OCI-LY1 (cell line): ENCODE measurements at regions not wholly inside any gene's neighbourhood (a gene's known extent, or its start where the extent isn't known, plus 50 kb on each side); places are given as distances from the start of the nearest gene placed in this dataset.

Experiments used
- H2AFZ ChIP-seq: fragments of 200-600 bp; sonication (generic), shearing (Covaris generic); 2 replicates; pipeline ENCODE4 v1.6.0; 2014; ENCODE audit warnings: antibody characterized with exemption, mild to moderate bottlenecking, low read length
- H3F3A ChIP-seq: fragments of 200-600 bp; sonication (generic), shearing (Covaris generic); 2 replicates; pipeline ENCODE4 v1.6.0; 2014; ENCODE audit warnings: mild to moderate bottlenecking, antibody characterized with exemption, low read length, moderate library complexity; ENCODE audit not compliant: insufficient read depth
- H3K27ac ChIP-seq: fragments of 200-600 bp; sonication (generic); 2 replicates; pipeline ENCODE4 v1.5.1; 2014; ENCODE audit warnings: low read length, mixed run types, mild to moderate bottlenecking, low read depth; ENCODE audit not compliant: poor library complexity, severe bottlenecking
- H3K27me3 ChIP-seq: fragments of 200-600 bp; sonication (generic); 2 replicates; pipeline ENCODE4 v1.6.0; 2014; ENCODE audit warnings: antibody characterized with exemption, mild to moderate bottlenecking, low read length, moderate library complexity; ENCODE audit not compliant: insufficient read depth
- H3K36me3 ChIP-seq: fragments of 200-600 bp; sonication (generic); 2 replicates; pipeline ENCODE4 v1.6.1; 2014; ENCODE audit warnings: mild to moderate bottlenecking, antibody characterized with exemption, low read length, moderate library complexity, mixed read lengths; ENCODE audit not compliant: insufficient read depth
- H3K4me1 ChIP-seq: fragments of 200-600 bp; sonication (generic); 2 replicates; pipeline ENCODE4 v1.5.1; 2014; ENCODE audit warnings: mild to moderate bottlenecking, low read length, moderate library complexity; ENCODE audit not compliant: insufficient read depth, severe bottlenecking
- H3K4me2 ChIP-seq: fragments of 200-600 bp; sonication (generic), shearing (Covaris generic); 2 replicates; pipeline ENCODE4 v1.6.1; 2014; ENCODE audit warnings: low read length
- H3K4me3 ChIP-seq: fragments of 200-600 bp; sonication (generic); 2 replicates; pipeline ENCODE4 v1.5.1; 2014; ENCODE audit warnings: low read length, low read depth, mild to moderate bottlenecking, mixed read lengths; ENCODE audit not compliant: poor library complexity, severe bottlenecking
- H3K79me2 ChIP-seq: fragments of 200-600 bp; shearing (Covaris generic); 2 replicates; pipeline ENCODE4 v1.6.1; 2016; ENCODE audit warnings: mixed run types, low read length, mixed read lengths; ENCODE audit not compliant: insufficient read depth
- H3K9ac ChIP-seq: fragments of 200-600 bp; sonication (generic), shearing (Covaris generic); 2 replicates; pipeline ENCODE4 v1.6.1; 2014; ENCODE audit warnings: mild to moderate bottlenecking, low read length, mixed read lengths
- H3K9me2 ChIP-seq: fragments of 200-600 bp; sonication (generic), shearing (Covaris generic); 2 replicates; pipeline ENCODE4 v1.6.1; 2014; ENCODE audit warnings: low read depth, mild to moderate bottlenecking, low read length, mixed read lengths
- H3K9me3 ChIP-seq: fragments of 200-600 bp; shearing (Covaris generic); 2 replicates; pipeline ENCODE4 v1.6.1; 2014; ENCODE audit warnings: low read length, mixed read lengths
- H4K20me1 ChIP-seq: fragments of 200-600 bp; sonication (generic), shearing (Covaris generic); 2 replicates; pipeline ENCODE4 v1.6.0; 2016; ENCODE audit warnings: mild to moderate bottlenecking, low read length; ENCODE audit not compliant: insufficient read depth
- EZH2 ChIP-seq: fragments of 200-600 bp; sonication (generic), shearing (Covaris generic); IDR thresholded peaks from 2 replicates; pipeline ENCODE4 v1.8.0; 2017; ENCODE audit warnings: borderline replicate concordance, mixed run types, mild to moderate bottlenecking, antibody characterized with exemption, low read length, moderate library complexity, mixed read lengths
- TF ChIP-seq, protein P1 (sequence below): fragments of 200-600 bp; sonication (generic), shearing (Covaris generic); IDR thresholded peaks from 2 replicates; pipeline ENCODE4 v1.5.1; 2017; ENCODE audit warnings: mild to moderate bottlenecking, antibody characterized with exemption, low read length, moderate library complexity, mixed read lengths

GRCh38 chr20:48041078-48041780 lies 255.9 kb upstream of the SULF2 start:
- Histone ChIP-seq H3K27ac (no peak overlapping the region), H4K20me1 (no peaks in the 10 kb centered on the region), H3K9me3 (no peaks in the 10 kb centered on the region), H3K27me3 (no peaks in the 10 kb centered on the region), H3K4me3 (no peak overlapping the region), H3K9me2 (no peaks in the 10 kb centered on the region), H2AFZ (no peak overlapping the region), H3K9ac (no peak overlapping the region), H3K79me2 (no peaks in the 10 kb centered on the region), H3F3A (no peaks in the 10 kb centered on the region), H3K4me2 (no peak overlapping the region), H3K4me1 (no peaks in the 10 kb centered on the region), H3K36me3 (no peaks in the 10 kb centered on the region)
- TF ChIP-seq EZH2, result no peak
- TF ChIP-seq, protein P1, sequence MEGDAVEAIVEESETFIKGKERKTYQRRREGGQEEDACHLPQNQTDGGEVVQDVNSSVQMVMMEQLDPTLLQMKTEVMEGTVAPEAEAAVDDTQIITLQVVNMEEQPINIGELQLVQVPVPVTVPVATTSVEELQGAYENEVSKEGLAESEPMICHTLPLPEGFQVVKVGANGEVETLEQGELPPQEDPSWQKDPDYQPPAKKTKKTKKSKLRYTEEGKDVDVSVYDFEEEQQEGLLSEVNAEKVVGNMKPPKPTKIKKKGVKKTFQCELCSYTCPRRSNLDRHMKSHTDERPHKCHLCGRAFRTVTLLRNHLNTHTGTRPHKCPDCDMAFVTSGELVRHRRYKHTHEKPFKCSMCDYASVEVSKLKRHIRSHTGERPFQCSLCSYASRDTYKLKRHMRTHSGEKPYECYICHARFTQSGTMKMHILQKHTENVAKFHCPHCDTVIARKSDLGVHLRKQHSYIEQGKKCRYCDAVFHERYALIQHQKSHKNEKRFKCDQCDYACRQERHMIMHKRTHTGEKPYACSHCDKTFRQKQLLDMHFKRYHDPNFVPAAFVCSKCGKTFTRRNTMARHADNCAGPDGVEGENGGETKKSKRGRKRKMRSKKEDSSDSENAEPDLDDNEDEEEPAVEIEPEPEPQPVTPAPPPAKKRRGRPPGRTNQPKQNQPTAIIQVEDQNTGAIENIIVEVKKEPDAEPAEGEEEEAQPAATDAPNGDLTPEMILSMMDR, result no peak

DNA sequence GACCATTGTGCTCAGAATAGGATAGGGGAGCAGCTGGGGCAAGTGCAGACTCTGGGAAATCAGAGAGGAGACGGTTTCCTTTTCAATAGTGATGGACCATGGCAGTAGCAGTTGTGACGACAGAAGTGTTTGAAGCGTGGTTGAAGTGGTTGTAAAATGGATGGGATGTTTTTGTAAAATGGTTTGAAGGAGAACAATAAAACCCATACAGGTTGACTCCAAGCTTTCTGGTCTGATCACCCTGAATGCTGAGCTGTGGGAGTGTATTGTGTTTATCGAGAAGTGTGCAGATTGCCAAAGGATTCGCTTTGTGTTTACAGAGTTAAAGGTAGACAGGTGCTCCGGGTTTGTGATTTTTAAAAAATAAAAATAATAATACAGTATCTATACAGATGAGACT lies 255.2 kb upstream of the SULF2 start:
- Histone ChIP-seq H3F3A (no peaks in the 10 kb centered on the region), H3K27me3 (no peaks in the 10 kb centered on the region), H3K79me2 (no peaks in the 10 kb centered on the region), H3K4me3 (no peak overlapping the region), H3K4me2 (no peak overlapping the region), H3K4me1 (no peaks in the 10 kb centered on the region), H3K27ac (no peak overlapping the region), H4K20me1 (no peaks in the 10 kb centered on the region), H3K36me3 (no peaks in the 10 kb centered on the region), H3K9me2 (no peaks in the 10 kb centered on the region), H3K9ac (no peak overlapping the region), H3K9me3 (no peaks in the 10 kb centered on the region), H2AFZ (no peak overlapping the region)
- TF ChIP-seq, protein P1, result no peak
- no peak for TF ChIP-seq EZH2

- no peak overlapping the region for H3K27ac ChIP-seq
- H3K4me1 ChIP-seq, result no peaks in the 10 kb centered on the region
- H3K36me3 ChIP-seq, result no peaks in the 10 kb centered on the region
- H3K27me3 ChIP-seq, result no peaks in the 10 kb centered on the region
- no peak overlapping the region for H2AFZ ChIP-seq
- no peaks in the 10 kb centered on the region for H3K9me3 ChIP-seq
- no peak for TF ChIP-seq EZH2
- TF ChIP-seq, protein P1, result no peak
- no peaks in the 10 kb centered on the region for H3F3A ChIP-seq
- no peaks in the 10 kb centered on the region for H3K9me2 ChIP-seq
- H3K9ac ChIP-seq, result no peak overlapping the region
- H3K4me2 ChIP-seq, result no peak overlapping the region
- H3K79me2 ChIP-seq, result no peaks in the 10 kb centered on the region
- H3K4me3 ChIP-seq, result no peak overlapping the region
- H4K20me1 ChIP-seq, result no peaks in the 10 kb centered on the region
These were observed 254.8 kb upstream of the SULF2 start for GRCh38 chr20:48040051-48040450.
